Spleen (tissue), 7 donors: ENCODE measurements at regions not wholly inside any gene's neighbourhood (a gene's known extent, or its start where the extent isn't known, plus 50 kb on each side); places are given as distances from the start of the nearest gene placed in this dataset.

ENCODE experiments used
- POLR2A ChIP-seq, 3 donors: fragments of 450-650 bp; IDR thresholded peaks; one replicate each; pipeline ENCODE4 v1.5.1; 2017; ENCODE audit warnings: antibody characterized with exemption in 3 of 3, mild to moderate bottlenecking in 1 of 3
- TF ChIP-seq, protein P1 (sequence below), 11 experiments: fragments of 200-600 bp in 7 of 11; fragments of 450-650 bp in 4 of 11; sonication (generic) in 4 of 11; IDR thresholded peaks in 8 of 11; conservative IDR thresholded peaks in 3 of 11; 1 replicate in 7 of 11; 2 replicates in 4 of 11; pipeline versions ENCODE4 v1.4.0 to v1.8.0; 2016 to 2021; ENCODE audit warnings: antibody characterized with exemption in 11 of 11, inconsistent platforms in 4 of 11, mild to moderate bottlenecking in 1 of 11
- donor health status: DM: no; HTN: no; CAD: no; lungs with moderate emphysema.
- donor health status: DM: no; HTN: no; CAD: no.
- donor health status: DM: no; HTN: no; CAD: no.

GRCh38 chr2:136233298-136233697, 115.3 kb upstream of the CXCR4 start:
- TF ChIP-seq, protein P1, sequence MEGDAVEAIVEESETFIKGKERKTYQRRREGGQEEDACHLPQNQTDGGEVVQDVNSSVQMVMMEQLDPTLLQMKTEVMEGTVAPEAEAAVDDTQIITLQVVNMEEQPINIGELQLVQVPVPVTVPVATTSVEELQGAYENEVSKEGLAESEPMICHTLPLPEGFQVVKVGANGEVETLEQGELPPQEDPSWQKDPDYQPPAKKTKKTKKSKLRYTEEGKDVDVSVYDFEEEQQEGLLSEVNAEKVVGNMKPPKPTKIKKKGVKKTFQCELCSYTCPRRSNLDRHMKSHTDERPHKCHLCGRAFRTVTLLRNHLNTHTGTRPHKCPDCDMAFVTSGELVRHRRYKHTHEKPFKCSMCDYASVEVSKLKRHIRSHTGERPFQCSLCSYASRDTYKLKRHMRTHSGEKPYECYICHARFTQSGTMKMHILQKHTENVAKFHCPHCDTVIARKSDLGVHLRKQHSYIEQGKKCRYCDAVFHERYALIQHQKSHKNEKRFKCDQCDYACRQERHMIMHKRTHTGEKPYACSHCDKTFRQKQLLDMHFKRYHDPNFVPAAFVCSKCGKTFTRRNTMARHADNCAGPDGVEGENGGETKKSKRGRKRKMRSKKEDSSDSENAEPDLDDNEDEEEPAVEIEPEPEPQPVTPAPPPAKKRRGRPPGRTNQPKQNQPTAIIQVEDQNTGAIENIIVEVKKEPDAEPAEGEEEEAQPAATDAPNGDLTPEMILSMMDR (IDR thresholded peaks at IDR 0.05 in 8 of 11, conservative IDR thresholded peaks at IDR 0.05 in 3 of 11) = no peak
- TF ChIP-seq POLR2A (IDR thresholded peaks at IDR 0.05) = no peak
